ENCODE measurements at regions not wholly inside any gene's neighbourhood (a gene's known extent, or its start where the extent isn't known, plus 50 kb on each side); places are given as distances from the start of the nearest gene placed in this dataset.

GRCh38 chr18:73758446-73758845 is 389.2 kb downstream of the FBXO15 start:
- TF ChIP-seq CTCF (conservative IDR thresholded peaks at IDR 0.05; ENCODE audit: low read depth, low read length) (no peak), EZH2 (IDR thresholded peaks at IDR 0.05; ENCODE audit: borderline replicate concordance, low read depth, low read length, poor library complexity, severe bottlenecking) (no peak)

Data from A673 (cell line).